Chondrocyte (in vitro differentiated cells): ENCODE measurements at regions not wholly inside any gene's neighbourhood (a gene's known extent, or its start where the extent isn't known, plus 50 kb on each side); places are given as distances from the start of the nearest gene placed in this dataset.

Experiments
- DNase-seq: peaks from one replicate; pipeline ENCODE4 v3.0.0; 2021; ENCODE audit warnings: mixed read lengths, low spot score
- H3K27ac Mint-ChIP-seq: one replicate; pipeline ENCODE4 v1.8.0; 2021; ENCODE audit warnings: mild to moderate bottlenecking, moderate library complexity, mixed read lengths; ENCODE audit not compliant: unreplicated experiment
- H3K27me3 Mint-ChIP-seq: 2 replicates; pipeline ENCODE4 v1.8.0; 2021; ENCODE audit warnings: low read depth, mixed read lengths
- H3K36me3 Mint-ChIP-seq: 2 replicates; pipeline ENCODE4 v1.8.0; 2021; ENCODE audit warnings: low read depth, mixed read lengths
- H3K4me1 Mint-ChIP-seq: 2 replicates; pipeline ENCODE4 v1.8.0; 2021; ENCODE audit warnings: low read depth, mild to moderate bottlenecking, mixed read lengths
- H3K4me3 Mint-ChIP-seq: one replicate; pipeline ENCODE4 v1.8.0; 2021; ENCODE audit warnings: mild to moderate bottlenecking, moderate library complexity, mixed read lengths; ENCODE audit not compliant: unreplicated experiment
- H3K9me3 Mint-ChIP-seq: 2 replicates; pipeline ENCODE4 v1.8.0; 2021; ENCODE audit warnings: low read depth, mixed read lengths
- TF ChIP-seq, protein P1 (sequence below): fragments of 200-600 bp; sonication (generic); IDR thresholded peaks from 2 replicates; pipeline ENCODE4 v1.5.0; 2021; ENCODE audit warnings: antibody characterized with exemption, mild to moderate bottlenecking, moderate library complexity

DNA sequence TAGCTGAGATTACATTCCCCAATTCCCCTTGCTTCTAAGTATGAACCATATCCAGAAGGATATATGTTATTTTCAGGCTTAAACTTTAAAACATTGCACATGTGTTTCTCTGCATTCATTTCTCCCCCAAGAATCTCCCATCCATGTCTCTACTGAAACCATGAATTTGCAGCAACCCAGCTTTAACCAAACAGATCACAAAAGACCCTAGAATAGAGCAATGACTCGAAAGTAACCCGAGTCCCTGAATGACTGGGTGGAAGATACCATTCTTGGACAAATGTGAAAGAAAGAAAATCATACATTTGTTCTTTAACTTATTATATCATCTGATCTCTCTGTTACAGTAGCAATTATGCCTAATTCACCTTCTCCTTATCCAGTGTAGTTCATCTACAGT is 278.7 kb downstream of the IPMK start:
- Mint-ChIP-seq H3K4me1 (peaks cover 9% of the 10 kb centered on the region), H3K9me3 (no peaks in the 10 kb centered on the region), H3K36me3 (no peaks in the 10 kb centered on the region), H3K27ac (no peak overlapping the region), H3K27me3 (peaks cover 11% of the 10 kb centered on the region), H3K4me3 (no peak overlapping the region)
- TF ChIP-seq, protein P1, sequence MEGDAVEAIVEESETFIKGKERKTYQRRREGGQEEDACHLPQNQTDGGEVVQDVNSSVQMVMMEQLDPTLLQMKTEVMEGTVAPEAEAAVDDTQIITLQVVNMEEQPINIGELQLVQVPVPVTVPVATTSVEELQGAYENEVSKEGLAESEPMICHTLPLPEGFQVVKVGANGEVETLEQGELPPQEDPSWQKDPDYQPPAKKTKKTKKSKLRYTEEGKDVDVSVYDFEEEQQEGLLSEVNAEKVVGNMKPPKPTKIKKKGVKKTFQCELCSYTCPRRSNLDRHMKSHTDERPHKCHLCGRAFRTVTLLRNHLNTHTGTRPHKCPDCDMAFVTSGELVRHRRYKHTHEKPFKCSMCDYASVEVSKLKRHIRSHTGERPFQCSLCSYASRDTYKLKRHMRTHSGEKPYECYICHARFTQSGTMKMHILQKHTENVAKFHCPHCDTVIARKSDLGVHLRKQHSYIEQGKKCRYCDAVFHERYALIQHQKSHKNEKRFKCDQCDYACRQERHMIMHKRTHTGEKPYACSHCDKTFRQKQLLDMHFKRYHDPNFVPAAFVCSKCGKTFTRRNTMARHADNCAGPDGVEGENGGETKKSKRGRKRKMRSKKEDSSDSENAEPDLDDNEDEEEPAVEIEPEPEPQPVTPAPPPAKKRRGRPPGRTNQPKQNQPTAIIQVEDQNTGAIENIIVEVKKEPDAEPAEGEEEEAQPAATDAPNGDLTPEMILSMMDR, result no peak
- no peak for DNase-seq

DNA sequence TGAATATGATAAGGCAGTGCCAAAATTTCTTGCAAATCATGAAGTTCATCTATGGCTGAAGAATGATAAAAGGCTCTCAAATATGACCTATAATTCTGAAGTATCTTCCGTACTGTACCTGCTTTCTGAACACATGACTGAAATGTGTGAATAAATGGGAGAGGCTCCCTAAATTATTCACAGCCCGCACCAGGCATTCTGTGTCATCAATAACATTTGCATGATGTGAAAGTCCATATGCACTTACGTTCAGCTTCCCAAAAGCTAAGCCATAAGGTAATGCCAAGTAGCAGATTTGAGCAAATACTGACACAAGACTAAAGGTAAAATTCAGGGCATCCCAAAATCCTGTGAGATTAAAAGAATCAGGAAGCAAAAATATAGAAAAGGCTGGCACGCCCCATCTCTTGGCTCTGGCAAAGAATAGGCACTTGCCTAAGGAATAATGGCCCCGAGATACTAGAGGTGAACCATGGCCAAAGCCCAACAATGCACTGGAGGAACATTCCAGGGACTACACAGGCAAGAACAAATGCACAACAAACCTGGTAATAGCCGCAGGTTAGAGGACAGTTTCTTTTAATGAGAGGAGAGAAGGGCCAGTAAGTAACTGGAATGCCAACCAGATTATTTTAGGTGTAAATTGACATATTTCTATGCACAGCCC is 280.5 kb downstream of the IPMK start:
- Mint-ChIP-seq H3K36me3 (no peaks in the 10 kb centered on the region), H3K9me3 (no peaks in the 10 kb centered on the region), H3K27me3 (peaks cover 14% of the 10 kb centered on the region), H3K27ac (no peak overlapping the region), H3K4me1 (peaks cover 1% of the 10 kb centered on the region), H3K4me3 (no peak overlapping the region)
- no peak for DNase-seq
- TF ChIP-seq, protein P1, result no peak

DNA sequence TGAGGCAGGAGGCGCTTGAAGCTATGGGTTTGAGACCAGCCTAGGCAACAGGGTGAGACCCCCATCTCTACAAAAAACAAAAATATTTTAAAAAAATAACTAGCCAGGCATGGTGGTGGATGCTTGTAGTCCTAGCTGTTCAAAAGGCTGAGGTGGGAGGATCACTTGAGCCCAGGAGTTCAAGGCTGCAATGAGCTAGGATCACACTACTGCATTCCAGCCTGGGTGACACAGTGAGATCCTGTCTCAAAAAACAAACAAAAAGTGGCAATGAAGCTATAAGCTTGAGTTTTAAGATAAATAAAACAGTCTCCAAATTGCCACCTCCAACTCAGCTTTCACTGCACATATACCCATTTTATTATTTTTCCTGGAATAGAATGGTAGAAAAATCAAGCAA is 281.3 kb downstream of the IPMK start:
- H3K27me3 Mint-ChIP-seq, result peaks cover 15% of the 10 kb centered on the region
- no peaks in the 10 kb centered on the region for H3K36me3 Mint-ChIP-seq
- H3K4me1 Mint-ChIP-seq, result no peaks in the 10 kb centered on the region
- H3K9me3 Mint-ChIP-seq, result no peaks in the 10 kb centered on the region
- TF ChIP-seq, protein P1, result no peak
- H3K4me3 Mint-ChIP-seq, result no peak overlapping the region
- H3K27ac Mint-ChIP-seq, result no peak overlapping the region
- DNase-seq, result no peak

- no peak for DNase-seq
- TF ChIP-seq, protein P1, result no peak
- Mint-ChIP-seq H3K9me3 (no peaks in the 10 kb centered on the region), H3K36me3 (no peaks in the 10 kb centered on the region), H3K4me1 (no peaks in the 10 kb centered on the region), H3K27ac (no peak overlapping the region), H3K27me3 (peaks cover 10% of the 10 kb centered on the region), H3K4me3 (no peak overlapping the region)
These were observed 284.4 kb downstream of the IPMK start for GRCh38 chr10:57983281-57983791.

DNA sequence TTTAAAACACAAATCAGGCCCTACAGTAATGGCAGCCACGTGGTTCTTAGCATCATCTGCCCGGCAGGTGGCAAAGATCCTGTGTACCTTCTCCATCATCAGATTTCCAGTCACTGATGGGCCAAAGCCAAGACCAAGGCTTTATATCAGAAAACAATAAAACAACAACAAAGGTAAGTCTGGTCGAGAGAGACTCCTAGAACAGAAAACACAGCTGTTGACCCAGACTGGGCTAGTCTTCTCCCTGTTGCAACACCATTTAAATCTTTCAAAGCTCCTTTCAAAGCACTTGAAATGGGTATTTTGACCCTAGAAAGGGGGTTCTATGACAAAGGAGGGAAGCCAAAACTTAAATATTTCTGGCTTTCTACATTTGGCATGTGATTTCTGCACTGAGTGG is 285.6 kb downstream of the IPMK start:
- no peaks in the 10 kb centered on the region for H3K36me3 Mint-ChIP-seq
- peaks cover 9% of the 10 kb centered on the region for H3K27me3 Mint-ChIP-seq
- H3K9me3 Mint-ChIP-seq, result peaks cover 3% of the 10 kb centered on the region
- TF ChIP-seq, protein P1, result no peak
- no peak for DNase-seq
- no peak overlapping the region for H3K4me3 Mint-ChIP-seq
- no peak overlapping the region for H3K27ac Mint-ChIP-seq
- H3K4me1 Mint-ChIP-seq, result no peaks in the 10 kb centered on the region
